ENCODE measurements at regions not wholly inside any gene's neighbourhood (a gene's known extent, or its start where the extent isn't known, plus 50 kb on each side); places are given as distances from the start of the nearest gene placed in this dataset.

GRCh38 chr13:69306766-69307165, 800.9 kb upstream of the ATXN8OS start:
- intact Hi-C loops (cut with micrococcal nuclease; ENCODE audit: unreplicated experiment), result no loop called here
- H3K27ac ChIP-seq (ENCODE audit: low read length), result no peak overlapping the region
- POLR2A ChIA-PET, result no interaction called here
- H3K4me3 ChIP-seq (ENCODE audit: low read depth in 2 of 2, low read length in 2 of 2), result no peak overlapping the region
- no peaks in the 10 kb centered on the region for H3K36me3 ChIP-seq (ENCODE audit: control insufficient read depth, insufficient read depth, low read length)
- in situ Hi-C loops (cut with HindIII; ENCODE audit: low pct_unique_long_range_greater_than_20kb, low sequenced_read_pairs), result no loop called here
- no TSS peak for BruUV-seq (replicated peaks)
- H3K27me3 ChIP-seq (ENCODE audit: control insufficient read depth, insufficient read depth, low read length), result no peaks in the 10 kb centered on the region
- no peaks in the 10 kb centered on the region for H3K4me1 ChIP-seq (ENCODE audit: control insufficient read depth, insufficient read depth, low read length)
- no peak for ATAC-seq
- TF ChIP-seq REST (IDR thresholded peaks at IDR 0.05; ENCODE audit: insufficient read depth in 1 of 2, low read depth in 2 of 2, low read length in 1 of 2) (no peak), POLR2AphosphoS5 (IDR thresholded peaks at IDR 0.05; ENCODE audit: low read depth, low read length) (no peak), CTCF (IDR thresholded peaks at IDR 0.05) (no peak), TCF7L2 (IDR thresholded peaks at IDR 0.05; ENCODE audit: low read depth, low read length) (no peak), SIN3A (IDR thresholded peaks at IDR 0.05; ENCODE audit: borderline replicate concordance, insufficient read depth, low read depth, low read length) (no peak)
- CTCF ChIA-PET, result no interaction called here
- DNase-seq (ENCODE audit: low read depth, low spot score), result no peak
- H3K9me3 ChIP-seq (ENCODE audit: control insufficient read depth, insufficient read depth, low read depth, low read length), result no peaks in the 10 kb centered on the region

- DNase-seq (ENCODE audit: low read depth, low spot score) (no peak), ATAC-seq (no peak)
- Histone ChIP-seq H3K4me3 (ENCODE audit: low read depth in 2 of 2, low read length in 2 of 2) (no peak overlapping the region), H3K27me3 (ENCODE audit: control insufficient read depth, insufficient read depth, low read length) (no peaks in the 10 kb centered on the region), H3K27ac (ENCODE audit: low read length) (no peak overlapping the region), H3K4me1 (ENCODE audit: control insufficient read depth, insufficient read depth, low read length) (no peaks in the 10 kb centered on the region), H3K9me3 (ENCODE audit: control insufficient read depth, insufficient read depth, low read depth, low read length) (no peaks in the 10 kb centered on the region), H3K36me3 (ENCODE audit: control insufficient read depth, insufficient read depth, low read length) (no peaks in the 10 kb centered on the region)
- no TSS peak for BruUV-seq (replicated peaks)
- in situ Hi-C loops (cut with HindIII; ENCODE audit: low pct_unique_long_range_greater_than_20kb, low sequenced_read_pairs), result no loop called here
- ChIA-PET POLR2A (no interaction called here), CTCF (no interaction called here)
- intact Hi-C loops (cut with micrococcal nuclease; ENCODE audit: unreplicated experiment), result no loop called here
- TF ChIP-seq TCF7L2 (IDR thresholded peaks at IDR 0.05; ENCODE audit: low read depth, low read length) (no peak), CTCF (IDR thresholded peaks at IDR 0.05) (no peak), REST (IDR thresholded peaks at IDR 0.05; ENCODE audit: insufficient read depth in 1 of 2, low read depth in 2 of 2, low read length in 1 of 2) (no peak), POLR2AphosphoS5 (IDR thresholded peaks at IDR 0.05; ENCODE audit: low read depth, low read length) (no peak), SIN3A (IDR thresholded peaks at IDR 0.05; ENCODE audit: borderline replicate concordance, insufficient read depth, low read depth, low read length) (no peak)
These were observed 807.5 kb upstream of the ATXN8OS start for GRCh38 chr13:69300131-69300530.
